ENCODE measurements at regions not wholly inside any gene's neighbourhood (a gene's known extent, or its start where the extent isn't known, plus 50 kb on each side); places are given as distances from the start of the nearest gene placed in this dataset.

- TF ChIP-seq POLR2A (IDR thresholded peaks at IDR 0.05) (no peak), CTCF (IDR thresholded peaks at IDR 0.05) (no peak)
These were observed 201.7 kb downstream of the NRP2 start for GRCh38 chr2:205883965-205884364.
